Astrocyte (in vitro differentiated cells and primary cell): ENCODE measurements at regions not wholly inside any gene's neighbourhood (a gene's known extent, or its start where the extent isn't known, plus 50 kb on each side); places are given as distances from the start of the nearest gene placed in this dataset.

Experiments used
- EZH2 ChIP-seq: IDR thresholded peaks from 2 replicates; pipeline ENCODE4 v1.6.1; 2012; ENCODE audit warnings: mild to moderate bottlenecking, low read length, inconsistent platforms; ENCODE audit not compliant: insufficient read depth
- TF ChIP-seq, protein P1 (sequence below): IDR thresholded peaks from 2 replicates; pipeline ENCODE4 v1.5.1; 2011; ENCODE audit warnings: low read depth, mild to moderate bottlenecking, inconsistent platforms, low read length, moderate library complexity; ENCODE audit not compliant: insufficient read depth

DNA sequence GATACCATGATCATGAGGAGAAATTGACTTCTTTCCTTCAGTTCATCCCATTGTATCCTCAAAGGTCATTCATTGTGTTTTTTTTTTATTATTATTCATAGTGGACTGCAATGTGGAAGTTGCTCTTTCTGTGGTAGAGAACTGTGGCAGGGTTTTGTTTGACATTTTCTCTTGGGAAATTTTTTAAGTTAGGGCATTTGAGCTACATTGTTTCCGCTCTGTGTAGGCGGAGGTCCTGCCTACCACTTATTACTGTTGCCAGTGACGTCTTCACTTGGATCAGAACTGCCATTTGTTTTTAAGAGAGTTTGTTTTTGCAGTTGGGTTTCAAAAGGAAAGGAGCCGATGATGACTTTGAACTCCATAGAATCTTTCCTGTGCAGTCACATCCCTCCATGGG is 287.4 kb upstream of the FMN2 start:
- TF ChIP-seq, protein P1, sequence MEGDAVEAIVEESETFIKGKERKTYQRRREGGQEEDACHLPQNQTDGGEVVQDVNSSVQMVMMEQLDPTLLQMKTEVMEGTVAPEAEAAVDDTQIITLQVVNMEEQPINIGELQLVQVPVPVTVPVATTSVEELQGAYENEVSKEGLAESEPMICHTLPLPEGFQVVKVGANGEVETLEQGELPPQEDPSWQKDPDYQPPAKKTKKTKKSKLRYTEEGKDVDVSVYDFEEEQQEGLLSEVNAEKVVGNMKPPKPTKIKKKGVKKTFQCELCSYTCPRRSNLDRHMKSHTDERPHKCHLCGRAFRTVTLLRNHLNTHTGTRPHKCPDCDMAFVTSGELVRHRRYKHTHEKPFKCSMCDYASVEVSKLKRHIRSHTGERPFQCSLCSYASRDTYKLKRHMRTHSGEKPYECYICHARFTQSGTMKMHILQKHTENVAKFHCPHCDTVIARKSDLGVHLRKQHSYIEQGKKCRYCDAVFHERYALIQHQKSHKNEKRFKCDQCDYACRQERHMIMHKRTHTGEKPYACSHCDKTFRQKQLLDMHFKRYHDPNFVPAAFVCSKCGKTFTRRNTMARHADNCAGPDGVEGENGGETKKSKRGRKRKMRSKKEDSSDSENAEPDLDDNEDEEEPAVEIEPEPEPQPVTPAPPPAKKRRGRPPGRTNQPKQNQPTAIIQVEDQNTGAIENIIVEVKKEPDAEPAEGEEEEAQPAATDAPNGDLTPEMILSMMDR: no peak
- no peak for TF ChIP-seq EZH2
